HepG2 (cell line): ENCODE measurements at regions not wholly inside any gene's neighbourhood (a gene's known extent, or its start where the extent isn't known, plus 50 kb on each side); places are given as distances from the start of the nearest gene placed in this dataset.

Experiments
- ATF3 ChIP-seq: sonication (generic); formaldehyde crosslinking; IDR thresholded peaks from 2 replicates; pipeline ENCODE4 v1.4.0; 2020; ENCODE audit warnings: missing genetic modification reagents
- CTCF ChIP-seq: sonication (generic); formaldehyde crosslinking; IDR thresholded peaks from 2 replicates; pipeline ENCODE4 v1.5.0; 2020; ENCODE audit warnings: mild to moderate bottlenecking, missing genetic modification reagents, moderate library complexity
- GABPA ChIP-seq, 2 experiments: IDR thresholded peaks; 2 replicates each; pipeline ENCODE4 v1.6.1; 2011 to 2016; ENCODE audit warnings: low read depth in 2 of 2, low read length in 1 of 2, missing biosample characterization in 1 of 2, missing genetic modification characterization in 1 of 2
- SP1 ChIP-seq, 2 experiments: fragments of 450-650 bp in 1 of 2; sonication (generic) in 1 of 2; formaldehyde crosslinking in 1 of 2; IDR thresholded peaks; 2 replicates each; pipeline versions ENCODE4 v1.4.0 to v1.6.1; 2016 to 2020; ENCODE audit warnings: missing genetic modification reagents in 1 of 2
- TFAP4 ChIP-seq: sonication (generic); IDR thresholded peaks from 2 replicates; pipeline ENCODE4 v1.6.1; 2016; ENCODE audit warnings: low read depth, borderline replicate concordance
- ZNF18 ChIP-seq: sonication (generic); formaldehyde crosslinking; IDR thresholded peaks from 2 replicates; pipeline ENCODE4 v1.8.0; 2022; ENCODE audit warnings: mild to moderate bottlenecking, missing genetic modification reagents; ENCODE audit not compliant: insufficient replicate concordance
- ZNF24 ChIP-seq: fragments of 450-650 bp; IDR thresholded peaks from 2 replicates; pipeline ENCODE4 v1.6.1; 2017; ENCODE audit warnings: antibody characterized with exemption, mild to moderate bottlenecking
- ZNF296 ChIP-seq: sonication (generic); formaldehyde crosslinking; conservative IDR thresholded peaks from 2 replicates; pipeline ENCODE4 v1.5.0; 2020; ENCODE audit warnings: mild to moderate bottlenecking, missing genetic modification reagents
- ZNF547 ChIP-seq: sonication (generic); formaldehyde crosslinking; IDR thresholded peaks from 2 replicates; pipeline ENCODE4 v1.5.1; 2020; ENCODE audit warnings: mild to moderate bottlenecking, missing genetic modification reagents
- ZNF660 ChIP-seq: sonication (generic); formaldehyde crosslinking; IDR thresholded peaks from 2 replicates; pipeline ENCODE4 v1.5.1; 2020; ENCODE audit warnings: mild to moderate bottlenecking, low read depth, missing genetic modification reagents, borderline replicate concordance
- TF ChIP-seq, protein P1 (sequence below): sonication (generic); formaldehyde crosslinking; IDR thresholded peaks from 2 replicates; pipeline ENCODE4 v1.8.1; 2023; ENCODE audit warnings: missing genetic modification reagents, inconsistent platforms, borderline replicate concordance

- TF ChIP-seq ZNF18 (CRISPR knock-in tag) (no peak), ZNF547 (CRISPR knock-in tag) (no peak), ZNF296 (CRISPR knock-in tag) (no peak), ZNF24 (no peak), CTCF (CRISPR knock-in tag) (no peak), SP1 (IDR thresholded peaks at IDR 0.05) (no peak), SP1 (CRISPR knock-in tag; IDR thresholded peaks at IDR 0.05) (no peak), GABPA (IDR thresholded peaks at IDR 0.05; ENCODE audit: low read depth, low read length) (no peak), GABPA (CRISPR knock-in tag; IDR thresholded peaks at IDR 0.05; ENCODE audit: low read depth) (no peak), ATF3 (CRISPR knock-in tag) (no peak), TFAP4 (no peak), ZNF660 (CRISPR knock-in tag) (no peak)
- TF ChIP-seq, protein P1, sequence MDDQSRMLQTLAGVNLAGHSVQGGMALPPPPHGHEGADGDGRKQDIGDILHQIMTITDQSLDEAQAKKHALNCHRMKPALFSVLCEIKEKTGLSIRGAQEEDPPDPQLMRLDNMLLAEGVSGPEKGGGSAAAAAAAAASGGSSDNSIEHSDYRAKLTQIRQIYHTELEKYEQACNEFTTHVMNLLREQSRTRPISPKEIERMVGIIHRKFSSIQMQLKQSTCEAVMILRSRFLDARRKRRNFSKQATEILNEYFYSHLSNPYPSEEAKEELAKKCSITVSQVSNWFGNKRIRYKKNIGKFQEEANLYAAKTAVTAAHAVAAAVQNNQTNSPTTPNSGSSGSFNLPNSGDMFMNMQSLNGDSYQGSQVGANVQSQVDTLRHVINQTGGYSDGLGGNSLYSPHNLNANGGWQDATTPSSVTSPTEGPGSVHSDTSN (CRISPR knock-in tag): no peak
Measured at GRCh38 chr10:33800986-33801385, 466.5 kb upstream of the NRP1 start.
